SK-N-SH (cell line): ENCODE measurements at regions not wholly inside any gene's neighbourhood (a gene's known extent, or its start where the extent isn't known, plus 50 kb on each side); places are given as distances from the start of the nearest gene placed in this dataset.

Experiments used
- CTCF ChIA-PET: fragments of 300-600, 350-600 bp; formaldehyde crosslinking; extraction: SDS; loops from one replicate; lab custom pipeline; 2021; lab: Yijun Ruan, JAX
- POLR2A ChIA-PET: fragments of 350-600 bp; sonication (Branson Sonifier 250); formaldehyde crosslinking; extraction: SDS; loops from one replicate; lab custom pipeline; 2020; ENCODE audit warnings: antibody characterized with exemption, inconsistent platforms; lab: Yijun Ruan, JAX
- DNase-seq: peaks from one replicate; pipeline ENCODE4 v3.0.0; 2012
- H2AFZ ChIP-seq: fragments of 200-600 bp; sonication (generic); 2 replicates; pipeline ENCODE4 v1.8.1; 2016; ENCODE audit warnings: antibody characterized with exemption, mild to moderate bottlenecking, low read depth
- H3F3A ChIP-seq: fragments of 200-600 bp; sonication (generic); replicated peaks from 2 replicates; pipeline ENCODE3; 2016; ENCODE audit warnings: antibody characterized with exemption, mild to moderate bottlenecking; ENCODE audit not compliant: insufficient read depth
- H3K27ac ChIP-seq, 2 experiments: fragments of 200-500 bp in 1 of 2; fragments of 200-600 bp in 1 of 2; sonication (Bioruptor generic) in 1 of 2; sonication (generic), shearing (Covaris generic) in 1 of 2; 2 replicates each; pipeline versions ENCODE4 v1.5.1 to v1.6.1; 2014 to 2016; ENCODE audit warnings: low read depth in 2 of 2, inconsistent platforms in 1 of 2, low read length in 1 of 2, mild to moderate bottlenecking in 1 of 2, mixed read lengths in 1 of 2
- H3K27me3 ChIP-seq: fragments of 200-600 bp; sonication (generic), shearing (Covaris generic); 2 replicates; pipeline ENCODE4 v1.6.1; 2016; ENCODE audit warnings: mixed run types; ENCODE audit not compliant: insufficient read depth
- H3K36me3 ChIP-seq, 2 experiments: fragments of 200-500 bp in 1 of 2; fragments of 200-600 bp in 1 of 2; sonication (Bioruptor generic) in 1 of 2; sonication (generic) in 1 of 2; replicated peaks in 1 of 2; 2 replicates each; pipeline versions ENCODE3 to v1.5.1; 2014 to 2016; ENCODE audit warnings: low read length in 1 of 2, mild to moderate bottlenecking in 1 of 2; ENCODE audit not compliant: insufficient read depth in 2 of 2, control insufficient read depth in 1 of 2
- H3K4me1 ChIP-seq, 2 experiments: fragments of 200-500 bp in 1 of 2; fragments of 200-600 bp in 1 of 2; sonication (Bioruptor generic) in 1 of 2; sonication (generic), shearing (Covaris generic) in 1 of 2; 2 replicates each; pipeline versions ENCODE4 v1.5.1 to v1.6.1; 2014 to 2016; ENCODE audit warnings: low read depth in 1 of 2, low read length in 1 of 2, mixed run types in 1 of 2; ENCODE audit not compliant: insufficient read depth in 2 of 2, control insufficient read depth in 1 of 2
- H3K4me2 ChIP-seq: fragments of 200-600 bp; sonication (generic), shearing (Covaris generic); 2 replicates; pipeline ENCODE4 v1.6.1; 2017; ENCODE audit warnings: mixed run types
- H3K4me3 ChIP-seq, 2 experiments: fragments of 200-500 bp in 1 of 2; fragments of 200-600 bp in 1 of 2; sonication (Bioruptor generic) in 1 of 2; sonication (generic), shearing (Covaris generic) in 1 of 2; 2 replicates each; pipeline versions ENCODE4 v1.5.1 to v1.8.1; 2014 to 2016; ENCODE audit warnings: low read depth in 2 of 2, inconsistent platforms in 1 of 2, low read length in 1 of 2, mild to moderate bottlenecking in 1 of 2, mixed read lengths in 1 of 2, moderate library complexity in 1 of 2
- H3K79me2 ChIP-seq: fragments of 200-600 bp; sonication (generic); 2 replicates; pipeline ENCODE4 v1.8.1; 2017; ENCODE audit warnings: mild to moderate bottlenecking; ENCODE audit not compliant: insufficient read depth
- H3K9ac ChIP-seq: fragments of 200-600 bp; sonication (generic); 2 replicates; pipeline ENCODE4 v1.6.1; 2017; ENCODE audit warnings: mixed run types
- H3K9me2 ChIP-seq: fragments of 200-600 bp; sonication (generic); 2 replicates; pipeline ENCODE4 v1.6.1; 2017; ENCODE audit warnings: mixed run types
- H3K9me3 ChIP-seq: fragments of 200-600 bp; sonication (generic); 2 replicates; pipeline ENCODE4 v1.6.1; 2017; ENCODE audit warnings: mixed run types, mild to moderate bottlenecking, moderate library complexity
- H4K20me1 ChIP-seq: fragments of 200-600 bp; sonication (generic); 2 replicates; pipeline ENCODE4 v1.6.1; 2017; ENCODE audit warnings: mild to moderate bottlenecking, mixed run types; ENCODE audit not compliant: insufficient read depth
- CTCF ChIP-seq: fragments of 200-600 bp; sonication (generic); IDR thresholded peaks from 2 replicates; pipeline ENCODE4 v1.6.1; 2017; ENCODE audit warnings: antibody characterized with exemption, mild to moderate bottlenecking, moderate library complexity
- ELF1 ChIP-seq: IDR thresholded peaks from 2 replicates; pipeline ENCODE4 v1.4.0; 2012
- GABPA ChIP-seq: IDR thresholded peaks from 2 replicates; pipeline ENCODE4 v1.4.0; 2012; ENCODE audit warnings: low read depth, mild to moderate bottlenecking
- JUND ChIP-seq: IDR thresholded peaks from 2 replicates; pipeline ENCODE4 v1.4.0; 2012
- NFIC ChIP-seq: IDR thresholded peaks from 2 replicates; pipeline ENCODE4 v1.4.0; 2012; ENCODE audit warnings: borderline replicate concordance
- NRF1 ChIP-seq: IDR thresholded peaks from 2 replicates; pipeline ENCODE4 v1.6.1; 2012; ENCODE audit warnings: low read depth, mild to moderate bottlenecking, low read length
- POLR2AphosphoS5 ChIP-seq: IDR thresholded peaks from 2 replicates; pipeline ENCODE4 v1.6.1; 2012; ENCODE audit warnings: low read depth, low read length
- TCF12 ChIP-seq: IDR thresholded peaks from 2 replicates; pipeline ENCODE4 v1.4.0; 2012
- YY1 ChIP-seq: IDR thresholded peaks from 2 replicates; pipeline ENCODE4 v1.4.0; 2012; ENCODE audit warnings: low read depth, mild to moderate bottlenecking
- WGBS: methylation state at CpG from one replicate; pipeline ENCODE4 v1.1.6; 2017; ENCODE audit warnings: low lambda C conversion rate; 5-methylcytosine and 5-hydroxymethylcytosine counted together
- TF ChIP-seq, protein P1 (sequence below): fragments of 150-350 bp; IDR thresholded peaks from 2 replicates; pipeline ENCODE4 v1.6.1; 2017; ENCODE audit warnings: antibody characterized with exemption, low read length, low read depth, borderline replicate concordance
- TF ChIP-seq, protein P2 (sequence below): fragments of 150-350 bp; IDR thresholded peaks from 2 replicates; pipeline ENCODE4 v1.6.1; 2016; ENCODE audit warnings: mild to moderate bottlenecking, low read depth, low read length
- TF ChIP-seq, protein P3 (sequence below): IDR thresholded peaks from 2 replicates; pipeline ENCODE4 v1.4.0; 2012; ENCODE audit warnings: low read depth

DNA sequence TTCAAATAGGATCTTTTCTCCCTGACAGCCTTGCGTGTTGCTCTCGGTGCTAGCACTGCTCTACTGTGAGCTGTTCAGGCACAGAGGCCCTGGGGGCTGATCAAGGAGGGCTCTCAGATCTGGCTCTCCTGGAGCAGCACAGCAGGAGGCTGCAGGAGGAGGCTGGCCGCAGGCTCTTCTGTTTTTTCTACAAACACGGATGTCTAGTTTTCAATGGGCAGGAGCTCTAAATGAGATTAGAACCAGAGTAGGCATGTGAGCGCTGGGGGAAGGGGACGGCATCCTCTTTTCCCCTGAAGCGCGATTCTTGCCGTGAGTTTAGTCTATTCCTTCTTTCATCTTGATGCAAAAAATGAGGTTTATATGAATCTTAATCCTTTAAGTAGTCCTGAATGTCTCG lies 61.7 kb upstream of the IRX4 start (continued):
- TF ChIP-seq, protein P1, sequence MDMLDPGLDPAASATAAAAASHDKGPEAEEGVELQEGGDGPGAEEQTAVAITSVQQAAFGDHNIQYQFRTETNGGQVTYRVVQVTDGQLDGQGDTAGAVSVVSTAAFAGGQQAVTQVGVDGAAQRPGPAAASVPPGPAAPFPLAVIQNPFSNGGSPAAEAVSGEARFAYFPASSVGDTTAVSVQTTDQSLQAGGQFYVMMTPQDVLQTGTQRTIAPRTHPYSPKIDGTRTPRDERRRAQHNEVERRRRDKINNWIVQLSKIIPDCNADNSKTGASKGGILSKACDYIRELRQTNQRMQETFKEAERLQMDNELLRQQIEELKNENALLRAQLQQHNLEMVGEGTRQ, result no peak
- TF ChIP-seq ELF1, result no peak
- TF ChIP-seq POLR2AphosphoS5, result no peak
- TF ChIP-seq CTCF, result no peak
- TF ChIP-seq, protein P2, sequence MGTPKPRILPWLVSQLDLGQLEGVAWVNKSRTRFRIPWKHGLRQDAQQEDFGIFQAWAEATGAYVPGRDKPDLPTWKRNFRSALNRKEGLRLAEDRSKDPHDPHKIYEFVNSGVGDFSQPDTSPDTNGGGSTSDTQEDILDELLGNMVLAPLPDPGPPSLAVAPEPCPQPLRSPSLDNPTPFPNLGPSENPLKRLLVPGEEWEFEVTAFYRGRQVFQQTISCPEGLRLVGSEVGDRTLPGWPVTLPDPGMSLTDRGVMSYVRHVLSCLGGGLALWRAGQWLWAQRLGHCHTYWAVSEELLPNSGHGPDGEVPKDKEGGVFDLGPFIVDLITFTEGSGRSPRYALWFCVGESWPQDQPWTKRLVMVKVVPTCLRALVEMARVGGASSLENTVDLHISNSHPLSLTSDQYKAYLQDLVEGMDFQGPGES, result no peak
- TF ChIP-seq YY1, result no peak
- no peak for TF ChIP-seq TCF12
- no peak for TF ChIP-seq NRF1
- TF ChIP-seq GABPA, result no peak

GRCh38 chr5:1943481-1943880 lies 60.8 kb upstream of the IRX4 start:
- Histone ChIP-seq H3K4me3 (no peak overlapping the region), H3K4me1 (no peaks in the 10 kb centered on the region), H2AFZ (no peak overlapping the region), H3K27me3 (peaks cover 53% of the 10 kb centered on the region), H3K36me3 (no peaks in the 10 kb centered on the region), H4K20me1 (no peaks in the 10 kb centered on the region), H3F3A (no peaks in the 10 kb centered on the region), H3K9ac (no peak overlapping the region), H3K9me2 (no peaks in the 10 kb centered on the region), H3K9me3 (no peaks in the 10 kb centered on the region), H3K27ac (no peak overlapping the region), H3K4me2 (no peak overlapping the region), H3K79me2 (no peaks in the 10 kb centered on the region)
- DNase-seq, result no peak
- WGBS, result 21% methylated on average over 11 of the region's 11 CpGs
- POLR2A ChIA-PET, result no interaction called here
- CTCF ChIA-PET, result no interaction called here
- TF ChIP-seq POLR2AphosphoS5, result no peak
- TF ChIP-seq, protein P3, sequence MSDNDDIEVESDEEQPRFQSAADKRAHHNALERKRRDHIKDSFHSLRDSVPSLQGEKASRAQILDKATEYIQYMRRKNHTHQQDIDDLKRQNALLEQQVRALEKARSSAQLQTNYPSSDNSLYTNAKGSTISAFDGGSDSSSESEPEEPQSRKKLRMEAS, result no peak
- TF ChIP-seq TCF12, result no peak

DNA sequence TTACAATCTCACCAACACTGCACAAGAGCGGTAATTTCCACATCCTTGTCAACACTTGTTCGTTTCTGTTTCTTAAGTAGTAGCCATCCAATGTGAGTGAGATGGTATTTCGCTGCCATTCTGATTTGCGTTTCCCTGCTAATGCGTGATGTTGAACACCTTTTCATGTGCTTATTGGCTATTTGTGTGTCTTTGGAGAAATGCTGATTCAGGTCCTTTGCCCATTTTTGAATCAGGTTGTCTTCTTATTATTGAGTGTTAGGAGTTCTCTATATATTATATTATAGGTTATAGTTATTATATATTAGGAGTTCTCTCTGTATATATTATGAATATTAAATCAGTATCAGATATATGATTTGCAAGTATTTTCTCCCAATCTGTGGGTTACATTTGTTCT lies 59.9 kb upstream of the IRX4 start:
- TF ChIP-seq NFIC (no peak), JUND (no peak), YY1 (no peak)
- TF ChIP-seq, protein P1, result no peak
- Histone ChIP-seq H3K27ac (no peak overlapping the region), H3F3A (no peaks in the 10 kb centered on the region), H3K4me1 (no peaks in the 10 kb centered on the region), H2AFZ (no peak overlapping the region), H3K4me2 (no peak overlapping the region), H3K9me3 (no peaks in the 10 kb centered on the region), H3K79me2 (no peaks in the 10 kb centered on the region), H3K27me3 (peaks cover 53% of the 10 kb centered on the region), H4K20me1 (no peaks in the 10 kb centered on the region), H3K36me3 (no peaks in the 10 kb centered on the region), H3K4me3 (no peak overlapping the region), H3K9me2 (no peaks in the 10 kb centered on the region), H3K9ac (no peak overlapping the region)
- 13% methylated on average over 5 of the region's 5 CpGs for WGBS
- ChIA-PET POLR2A (no interaction called here), CTCF (no interaction called here)
- DNase-seq, result no peak
